GM21528 (cell line): ENCODE measurements at regions not wholly inside any gene's neighbourhood (a gene's known extent, or its start where the extent isn't known, plus 50 kb on each side); places are given as distances from the start of the nearest gene placed in this dataset.

ENCODE experiments used
- ATAC-seq: cut with Tn5 transposase; IDR thresholded peaks from one replicate; pipeline ENCODE4 v1.9.1; 2021; ENCODE audit warnings: mild to moderate bottlenecking, moderate library complexity; ENCODE audit not compliant: unreplicated experiment, low FRiP score

DNA sequence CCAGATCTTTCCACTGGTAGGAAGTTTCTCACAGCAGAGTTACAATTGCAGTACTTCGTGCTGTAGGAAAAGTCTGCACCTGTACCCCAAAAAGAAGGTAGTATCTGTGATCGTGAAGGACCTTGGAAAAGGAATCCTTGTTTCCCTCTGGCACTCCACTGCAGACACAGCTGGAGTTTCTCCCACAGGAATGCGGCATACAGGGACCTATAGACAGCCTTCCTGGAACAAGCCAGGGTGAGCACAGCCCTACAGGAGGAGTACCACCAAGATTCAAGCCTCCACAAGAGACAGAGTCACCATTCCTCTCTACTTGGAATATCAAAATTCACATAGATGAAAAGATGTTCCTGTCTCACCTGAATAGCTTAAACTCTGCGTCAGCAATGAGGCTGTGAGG, 372.4 kb downstream of the CMPK2 start:
- no peak for ATAC-seq

DNA sequence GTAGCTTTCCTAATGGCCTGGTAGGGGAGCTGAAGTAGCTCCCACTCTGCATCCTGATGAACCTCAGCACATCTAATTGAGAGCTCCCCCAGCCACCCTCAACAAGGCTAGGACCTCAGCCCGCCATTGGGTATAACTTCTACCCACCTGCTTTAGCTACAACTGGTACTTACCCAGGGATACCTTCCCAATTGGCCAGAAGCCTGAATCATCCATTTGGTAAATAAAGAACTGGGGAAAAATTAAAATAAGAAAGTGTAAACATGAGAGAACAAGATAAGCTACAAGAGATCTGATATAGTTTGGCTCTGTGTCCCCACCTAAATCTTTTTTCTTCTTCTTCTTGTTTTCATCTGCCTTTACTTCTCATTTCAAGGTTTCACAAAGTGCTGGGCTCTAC, 372.0 kb downstream of the CMPK2 start:
- ATAC-seq = no peak

DNA sequence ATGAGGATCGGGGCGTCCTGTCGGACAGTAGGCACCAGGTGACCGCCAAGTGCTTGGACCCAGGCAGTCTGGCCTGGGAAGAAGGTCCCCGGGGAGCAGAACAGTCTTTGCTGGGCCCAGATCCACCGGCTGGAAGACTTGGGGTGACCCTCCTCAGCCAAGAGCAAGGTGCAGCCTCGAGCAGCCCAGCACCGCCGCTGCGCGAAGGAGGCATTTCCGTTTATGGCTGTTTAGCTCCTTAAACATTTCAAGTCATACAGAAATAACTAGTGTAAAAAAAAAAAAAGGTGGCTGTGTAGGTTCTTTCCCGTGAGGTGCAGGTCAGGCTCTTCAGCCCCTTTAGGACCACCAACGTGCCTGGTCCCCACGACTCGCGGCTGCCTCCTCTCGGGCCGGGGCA, 370.2 kb downstream of the CMPK2 start:
- no peak for ATAC-seq

DNA sequence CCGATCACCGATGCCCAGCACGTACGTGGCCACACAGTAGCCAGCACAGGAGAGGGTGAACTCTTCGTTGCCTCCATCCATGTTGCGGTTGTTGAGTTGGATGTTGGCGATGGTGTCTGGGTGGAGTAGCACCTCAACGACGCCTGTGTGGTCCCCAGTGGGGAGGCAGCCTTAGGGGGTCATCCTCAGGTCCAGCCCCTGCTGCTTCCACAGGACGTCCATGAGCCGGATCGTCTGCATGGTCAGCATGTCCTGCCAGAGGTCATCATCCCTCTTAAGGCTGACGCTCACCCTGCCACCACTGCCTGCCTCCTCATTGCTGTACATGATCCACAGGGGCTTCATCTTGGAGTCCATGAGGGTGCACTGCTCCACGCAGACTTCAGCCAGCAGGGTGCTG, 369.3 kb downstream of the CMPK2 start:
- ATAC-seq = no peak

DNA sequence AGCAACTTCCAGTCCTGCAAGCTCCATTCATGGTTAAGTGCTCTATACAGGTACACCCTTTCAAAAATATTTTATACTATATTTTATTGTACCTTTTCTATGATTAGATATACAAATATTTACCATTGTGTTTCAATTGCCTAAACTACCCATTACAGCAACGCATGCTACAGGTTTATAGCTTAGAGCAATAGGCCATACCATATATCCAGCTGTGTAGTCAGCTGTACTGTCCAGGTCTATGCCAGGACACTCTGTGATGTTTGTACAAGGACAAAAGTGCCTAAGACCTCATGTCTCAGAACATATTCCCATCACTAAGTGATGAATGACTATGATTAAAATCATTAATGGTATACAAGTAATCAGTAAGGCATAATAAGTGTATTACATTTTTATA, 368.7 kb downstream of the CMPK2 start:
- no peak for ATAC-seq

DNA sequence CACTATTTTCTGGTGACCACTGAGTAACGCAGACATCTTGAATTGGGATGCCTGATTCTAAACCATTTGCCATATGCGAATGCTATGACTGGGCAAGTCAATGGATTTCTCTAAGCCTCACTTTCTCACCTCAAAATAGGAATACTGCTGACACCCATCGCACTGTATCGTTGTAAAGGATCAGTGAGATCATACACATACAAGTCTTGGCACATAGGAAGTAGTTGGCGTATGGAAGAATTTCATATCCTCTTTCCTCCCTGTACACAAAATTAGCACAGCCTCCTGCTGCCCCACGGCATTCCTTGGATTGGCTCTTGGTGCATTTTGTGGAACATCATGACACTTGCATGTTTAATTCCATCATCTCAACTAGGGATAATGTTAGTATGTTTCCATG, 366.9 kb downstream of the CMPK2 start:
- ATAC-seq = no peak

DNA sequence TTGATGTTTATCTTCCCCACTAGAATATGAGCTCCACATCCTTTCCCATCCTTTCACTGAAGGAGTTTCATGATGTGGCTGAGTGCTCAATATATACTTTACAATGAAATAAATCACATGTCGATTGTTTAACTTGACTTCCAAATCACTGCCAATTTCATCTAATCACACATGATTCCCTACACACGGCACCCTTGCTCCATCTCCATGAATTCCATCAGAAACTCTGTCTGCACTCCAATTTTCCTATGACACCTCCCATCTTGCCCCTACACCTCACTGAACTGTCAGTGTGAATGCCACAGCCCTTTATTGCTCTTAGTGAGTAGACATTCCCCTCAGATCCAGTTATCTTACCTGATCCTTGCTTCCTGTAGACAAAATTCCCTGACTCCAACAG, 366.0 kb downstream of the CMPK2 start:
- no peak for ATAC-seq

DNA sequence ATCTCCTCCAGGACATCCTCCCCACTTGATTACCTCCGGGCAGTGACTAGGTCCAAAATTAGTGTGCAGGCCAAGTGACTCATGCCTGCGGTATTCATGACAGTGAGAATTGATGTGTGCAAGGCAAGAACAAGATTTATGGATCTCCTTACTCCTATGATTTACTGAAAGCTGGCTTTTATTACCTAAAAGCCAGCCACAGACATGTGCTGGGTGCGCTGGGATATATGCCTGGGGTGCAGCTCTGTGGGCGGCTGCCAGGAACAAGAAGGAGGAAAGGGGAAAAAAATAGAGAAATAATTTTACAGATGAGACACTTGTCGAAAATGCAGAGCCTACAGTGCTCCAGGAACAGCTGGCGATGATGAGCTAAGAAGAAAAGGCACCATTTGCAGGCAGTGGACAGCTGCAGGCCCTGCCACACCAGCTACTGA, 359.3 kb downstream of the CMPK2 start:
- ATAC-seq = no peak

DNA sequence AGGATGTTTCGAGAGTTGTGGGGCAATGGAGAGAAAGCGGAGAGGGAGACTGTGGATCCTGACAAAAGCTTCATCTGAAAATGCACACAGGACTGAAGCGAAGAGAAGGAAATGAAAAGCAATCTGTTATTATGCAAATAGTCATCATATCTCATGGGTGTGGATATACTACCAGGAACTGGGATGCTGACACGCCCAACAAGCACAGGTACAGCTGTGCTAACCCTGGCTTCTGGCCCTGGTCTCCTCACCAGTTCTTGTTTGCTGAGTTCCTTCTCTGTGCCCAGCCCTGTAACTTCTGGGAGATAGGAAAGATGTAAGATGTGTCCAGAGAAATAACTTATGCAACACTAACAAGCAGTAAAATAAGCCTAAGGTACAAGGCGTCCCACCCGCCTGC, 358.8 kb downstream of the CMPK2 start:
- ATAC-seq = no peak

DNA sequence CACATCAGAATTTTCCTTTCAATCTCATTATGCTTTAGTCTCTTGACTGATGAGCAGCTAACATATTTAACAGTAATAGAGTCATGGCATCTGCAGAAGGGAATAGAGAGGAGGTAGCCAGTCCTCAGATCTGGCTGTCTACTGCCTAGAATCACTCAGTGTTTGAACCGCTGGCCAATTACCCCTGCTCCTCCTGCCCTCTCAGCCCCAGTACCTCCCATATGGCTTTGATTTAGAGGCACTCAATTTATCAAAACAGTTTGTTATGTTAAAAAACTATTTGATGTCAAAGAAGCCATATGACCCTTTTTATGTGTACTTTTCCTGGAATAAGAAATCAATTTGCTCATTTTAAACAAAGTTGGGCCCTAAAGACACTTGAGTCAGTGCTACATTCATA, 355.2 kb downstream of the CMPK2 start:
- ATAC-seq = no peak

DNA sequence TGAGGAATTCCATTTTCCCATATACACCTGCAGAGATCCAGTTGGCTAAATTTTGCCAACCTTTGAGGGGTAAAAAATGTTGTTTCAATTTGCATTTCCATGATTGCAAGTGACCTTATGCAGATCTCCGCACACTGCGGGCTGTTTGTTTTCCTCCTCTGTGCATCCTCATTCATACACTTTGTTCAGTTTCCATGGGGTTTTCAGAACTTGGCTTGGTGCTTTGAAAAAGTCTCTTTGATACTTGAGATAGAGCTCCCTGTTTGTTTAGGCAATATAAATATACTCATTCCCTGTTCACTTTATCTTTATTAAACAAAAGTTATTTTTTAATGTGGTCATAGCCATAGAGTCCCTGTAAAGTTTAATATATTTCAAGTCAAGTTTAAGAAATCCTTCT, 353.1 kb downstream of the CMPK2 start:
- ATAC-seq = no peak

DNA sequence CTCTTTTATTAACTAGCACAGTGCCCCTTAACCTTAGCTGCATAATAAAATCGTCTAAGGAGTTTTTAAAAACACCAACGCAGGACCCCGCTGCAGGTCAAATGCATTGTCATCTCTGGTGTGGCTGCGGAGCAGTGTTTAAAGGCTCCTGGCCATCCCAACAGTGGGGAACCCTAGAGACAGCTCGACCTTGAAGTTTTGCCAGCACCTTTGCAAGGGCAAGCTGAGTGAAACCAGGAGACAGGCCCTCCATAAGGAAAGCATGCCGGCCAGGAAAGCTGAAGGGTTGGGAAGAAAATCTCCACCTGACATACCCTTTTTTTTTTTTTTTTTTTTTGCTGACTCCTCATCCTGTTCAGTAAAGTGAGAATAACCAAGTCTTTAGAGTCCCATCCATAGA, 349.0 kb downstream of the CMPK2 start:
- ATAC-seq = no peak

DNA sequence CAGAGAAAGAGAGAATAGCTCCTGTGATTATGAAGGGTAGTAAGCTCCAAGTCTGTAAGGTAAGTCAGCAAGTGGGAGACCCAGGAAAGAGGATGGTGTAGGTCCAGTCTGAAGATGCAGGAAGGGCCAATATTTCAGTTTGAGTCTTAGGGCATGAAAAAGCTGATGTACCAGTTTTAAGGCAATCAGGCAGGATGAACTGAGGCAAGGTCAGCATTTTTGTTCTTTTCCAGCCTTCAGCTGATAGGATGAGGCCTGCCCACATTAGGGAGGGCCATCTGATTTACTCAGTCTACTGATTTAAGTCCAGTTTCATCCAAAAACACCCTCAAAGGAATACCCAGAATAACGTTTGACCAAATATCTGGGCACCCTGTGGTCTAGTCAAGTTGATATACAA, 347.3 kb downstream of the CMPK2 start:
- ATAC-seq = no peak

DNA sequence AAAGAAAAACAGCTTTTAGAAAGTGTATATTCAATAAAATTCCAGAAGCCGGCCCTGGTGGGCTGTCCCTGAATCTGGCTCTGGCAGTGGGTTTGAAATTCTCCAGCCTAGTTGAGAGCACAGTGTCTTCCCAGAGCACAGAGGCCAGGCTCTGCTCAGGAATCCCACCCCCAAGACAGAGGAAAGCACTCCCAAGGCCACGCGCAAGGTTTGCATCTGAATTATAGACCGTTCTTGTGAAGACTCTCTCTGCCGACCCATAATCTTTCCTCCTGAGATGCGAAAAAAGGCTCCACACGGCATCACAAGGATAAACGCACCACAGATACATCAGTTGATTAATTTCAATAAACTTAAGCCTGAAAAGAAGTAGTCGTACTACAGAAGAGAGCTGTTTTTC, 342.2 kb downstream of the CMPK2 start:
- ATAC-seq = no peak

DNA sequence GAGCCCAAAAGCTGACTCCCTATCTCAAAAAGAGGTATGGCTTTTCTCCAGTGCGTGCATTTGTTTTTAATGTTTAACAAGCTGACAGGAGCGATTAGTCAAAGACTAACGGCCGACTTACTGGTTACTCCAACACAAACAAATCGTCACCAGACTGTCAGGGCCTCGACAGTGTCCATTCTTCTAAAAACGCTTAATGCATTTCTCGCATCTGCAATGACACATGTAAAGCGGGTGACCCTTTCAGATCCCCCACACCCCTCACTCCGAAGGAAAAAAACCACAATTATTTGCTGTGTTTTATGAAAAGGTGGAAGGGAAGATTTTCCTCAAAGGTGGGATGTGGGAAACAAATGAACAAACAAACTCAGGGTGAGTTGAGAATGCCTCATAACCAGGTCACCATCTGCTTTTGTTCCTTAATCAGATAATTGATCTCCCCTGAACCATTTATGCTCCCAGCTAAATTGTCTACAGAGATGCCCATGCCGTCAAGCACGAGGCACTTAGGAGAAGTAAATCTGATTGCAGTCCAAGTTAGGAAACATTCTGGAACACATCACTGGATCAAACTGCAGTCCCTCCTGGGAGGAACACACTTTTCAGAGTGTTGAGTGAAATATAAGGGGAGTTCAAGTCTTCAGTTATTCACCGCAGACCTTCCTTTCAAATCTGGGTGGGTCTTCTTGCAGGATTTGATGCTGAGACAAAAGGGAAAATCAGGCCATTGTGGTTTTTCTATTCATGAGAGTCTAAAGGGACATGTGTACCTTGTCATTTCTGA, 340.8 kb downstream of the CMPK2 start:
- no peak for ATAC-seq

DNA sequence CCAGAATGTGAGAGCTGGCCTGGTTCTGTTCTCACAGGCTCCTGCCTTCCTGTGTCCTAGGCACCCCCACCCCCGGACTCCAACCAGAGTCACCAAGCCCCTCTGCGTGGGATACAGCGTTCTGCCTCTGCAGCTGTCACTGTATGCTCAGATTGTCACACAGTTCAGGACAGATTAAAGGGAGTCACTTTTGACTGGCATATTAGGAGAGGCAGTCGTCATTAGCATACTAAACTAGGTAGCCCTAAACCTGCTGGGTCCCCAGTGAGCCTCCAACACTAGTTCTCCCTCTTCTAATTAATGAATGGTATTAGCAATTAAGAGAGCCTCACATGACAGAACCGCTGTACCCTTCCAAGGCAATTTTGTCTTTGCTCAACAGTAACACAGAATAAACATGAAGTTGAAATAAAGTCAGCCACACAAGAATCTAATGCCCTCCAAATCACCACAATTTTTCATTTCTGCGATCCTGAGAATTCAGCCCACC, 340.2 kb downstream of the CMPK2 start:
- ATAC-seq = no peak

DNA sequence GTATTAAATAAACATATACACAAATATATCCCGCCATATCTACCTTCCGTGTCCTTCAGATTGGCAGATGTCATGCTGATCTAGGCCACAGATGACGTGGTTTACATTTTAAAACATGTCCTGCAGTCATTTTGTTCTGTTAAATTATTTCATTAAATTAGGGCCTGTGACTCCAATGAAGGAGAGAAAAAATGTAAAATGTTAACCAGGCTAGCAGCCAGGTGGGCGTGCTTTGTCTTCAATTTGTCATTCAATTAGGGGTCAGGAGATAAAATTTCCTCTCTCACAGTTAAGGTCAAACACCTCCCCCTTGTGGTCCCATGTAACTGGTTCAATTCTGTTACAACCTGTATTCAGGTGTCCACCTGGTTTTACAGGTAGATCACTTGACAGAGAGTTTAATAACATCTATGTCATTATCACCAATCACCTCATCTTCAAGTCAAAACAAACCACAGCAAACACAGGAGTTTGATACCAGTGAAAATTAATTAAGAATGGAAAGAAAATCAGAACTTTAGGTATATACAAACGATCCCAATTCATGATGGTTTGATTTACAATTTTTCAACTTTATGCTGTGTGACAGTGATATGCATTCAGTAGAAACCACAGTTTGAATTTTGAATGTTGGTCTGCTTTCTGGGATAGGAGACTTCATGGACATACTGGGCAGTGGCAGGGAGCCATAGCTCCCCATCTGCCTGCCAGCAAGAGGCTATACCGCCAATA, 339.4 kb downstream of the CMPK2 start:
- no peak for ATAC-seq

DNA sequence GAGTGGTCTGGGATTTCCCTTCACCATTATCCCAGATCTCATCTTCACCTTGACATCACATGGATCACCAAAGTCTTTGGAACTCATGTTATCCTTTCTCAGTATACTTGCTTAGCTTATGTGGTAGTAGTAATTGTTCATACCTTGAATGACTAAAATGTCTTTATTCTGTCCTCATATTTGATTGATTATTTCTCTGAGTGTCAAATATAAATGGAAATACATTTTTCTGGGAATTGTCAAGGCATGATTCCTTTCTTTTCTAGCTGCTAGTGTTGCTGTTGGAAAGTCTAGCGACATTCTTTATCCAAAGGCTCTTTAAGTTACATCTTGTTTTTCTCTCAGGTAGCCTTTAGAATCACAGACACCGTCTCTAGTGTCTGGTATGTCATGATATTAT, 334.4 kb downstream of the CMPK2 start:
- ATAC-seq = no peak

DNA sequence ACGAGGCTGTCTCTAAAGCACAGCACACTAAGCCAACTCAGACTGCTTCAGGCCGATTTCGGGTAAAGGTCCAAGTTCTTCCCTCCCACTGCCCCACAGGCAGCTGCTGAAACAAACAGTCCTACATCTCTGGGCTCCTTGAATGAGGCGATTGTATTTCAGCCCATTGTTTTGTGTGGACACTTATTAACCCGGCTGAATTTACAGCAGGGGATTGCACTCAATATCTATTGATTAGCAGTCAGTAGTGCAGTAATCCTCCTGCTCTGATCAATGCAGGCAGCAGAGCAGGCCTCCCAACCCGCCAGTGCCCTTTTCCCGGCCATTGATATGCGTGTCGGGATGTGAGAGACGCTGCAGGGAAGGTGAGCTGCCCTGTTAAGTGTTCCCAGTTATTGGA, 330.1 kb downstream of the CMPK2 start:
- ATAC-seq = no peak

DNA sequence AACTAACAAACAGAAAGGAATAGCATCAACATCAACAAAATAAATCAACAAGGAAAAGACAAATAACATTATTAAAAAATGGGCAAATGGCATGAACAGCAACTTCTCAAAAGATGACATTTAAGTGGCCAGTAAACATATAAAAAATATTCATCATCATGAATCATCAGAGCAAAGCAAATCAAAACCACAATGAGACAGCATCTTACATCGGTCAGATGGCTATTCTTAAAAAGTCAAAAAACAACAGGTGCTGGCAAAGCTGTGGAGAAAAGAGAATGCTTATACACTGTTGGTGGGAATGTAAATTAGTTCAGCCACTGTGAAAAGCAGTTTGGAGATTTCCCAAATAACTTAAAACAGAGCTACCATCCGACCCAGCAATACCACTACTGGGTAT, 327.1 kb downstream of the CMPK2 start:
- no peak for ATAC-seq

DNA sequence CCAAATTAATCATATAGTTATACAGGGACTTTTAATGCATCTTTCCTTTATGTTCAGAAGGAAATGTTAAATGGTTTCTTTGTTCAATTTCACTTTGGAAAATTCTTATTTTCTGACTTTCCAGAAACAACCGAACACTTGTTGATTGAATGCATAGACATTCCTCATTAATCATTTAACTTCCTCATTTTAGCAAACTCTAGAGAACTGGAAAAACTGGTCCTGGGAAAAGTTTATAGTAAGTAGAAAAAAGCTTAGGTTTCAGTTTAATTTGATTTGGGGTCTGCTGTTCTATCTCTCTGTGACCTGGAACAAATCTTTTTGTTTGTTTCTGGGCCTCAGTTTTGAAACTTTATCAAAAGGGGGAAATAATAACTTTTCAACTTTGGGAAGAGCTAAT, 320.4 kb downstream of the CMPK2 start:
- no peak for ATAC-seq

DNA sequence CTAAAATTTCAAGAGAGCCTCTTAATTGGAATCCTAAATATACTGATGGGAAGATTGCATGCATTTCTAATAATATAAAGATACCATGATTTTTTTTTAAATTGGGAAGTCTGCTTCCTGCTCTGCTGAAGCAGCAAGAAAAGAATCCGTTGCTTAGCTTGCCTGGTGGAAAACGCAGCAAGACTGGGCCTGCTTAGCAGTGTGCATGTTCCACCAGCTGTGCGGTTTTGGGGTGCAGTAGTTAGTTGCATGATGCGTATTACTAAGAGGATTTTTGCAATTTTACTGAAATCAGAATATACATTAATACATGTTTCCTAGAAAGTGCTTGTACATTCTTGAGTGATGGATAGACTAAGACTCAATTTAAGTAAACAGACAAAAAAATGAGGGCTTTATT, 319.9 kb downstream of the CMPK2 start:
- ATAC-seq = no peak
